Fibroblast of villous mesenchyme (primary cell): ENCODE measurements at regions not wholly inside any gene's neighbourhood (a gene's known extent, or its start where the extent isn't known, plus 50 kb on each side); places are given as distances from the start of the nearest gene placed in this dataset.

Source experiments
- DNase-seq: peaks from one replicate; pipeline ENCODE4 v3.0.0-alpha.2; 2010; ENCODE audit warnings: low read depth
- H3K4me3 ChIP-seq: 2 replicates; pipeline ENCODE4 v1.5.1; 2011; ENCODE audit warnings: low read depth, mild to moderate bottlenecking, low read length
- TF ChIP-seq, protein P1 (sequence below): IDR thresholded peaks from 2 replicates; pipeline ENCODE4 v1.5.1; 2012; ENCODE audit warnings: low read depth, mild to moderate bottlenecking, low read length; ENCODE audit not compliant: insufficient read depth

DNA sequence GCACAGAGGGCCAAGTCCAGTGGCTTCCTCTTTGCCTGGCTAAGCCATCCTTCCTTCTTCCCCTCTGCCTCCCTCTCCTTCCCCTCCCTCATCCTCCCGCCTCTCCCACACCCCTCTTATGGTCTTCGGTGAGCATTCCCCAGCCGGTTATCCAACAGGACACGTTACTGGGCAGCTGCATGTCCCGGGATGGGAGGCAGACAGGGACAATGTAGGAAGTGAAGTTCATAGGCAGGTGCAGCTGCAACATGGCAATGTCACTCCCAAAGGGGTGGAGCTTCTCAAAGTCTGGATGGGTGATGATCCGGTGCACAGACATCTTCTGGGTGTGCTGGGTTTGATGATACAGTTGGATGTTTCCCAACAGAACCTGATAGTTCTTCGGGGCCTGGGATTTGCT is 71.4 kb upstream of the SPTLC1 start:
- no peak overlapping the region for H3K4me3 ChIP-seq
- DNase-seq = no peak
- TF ChIP-seq, protein P1, sequence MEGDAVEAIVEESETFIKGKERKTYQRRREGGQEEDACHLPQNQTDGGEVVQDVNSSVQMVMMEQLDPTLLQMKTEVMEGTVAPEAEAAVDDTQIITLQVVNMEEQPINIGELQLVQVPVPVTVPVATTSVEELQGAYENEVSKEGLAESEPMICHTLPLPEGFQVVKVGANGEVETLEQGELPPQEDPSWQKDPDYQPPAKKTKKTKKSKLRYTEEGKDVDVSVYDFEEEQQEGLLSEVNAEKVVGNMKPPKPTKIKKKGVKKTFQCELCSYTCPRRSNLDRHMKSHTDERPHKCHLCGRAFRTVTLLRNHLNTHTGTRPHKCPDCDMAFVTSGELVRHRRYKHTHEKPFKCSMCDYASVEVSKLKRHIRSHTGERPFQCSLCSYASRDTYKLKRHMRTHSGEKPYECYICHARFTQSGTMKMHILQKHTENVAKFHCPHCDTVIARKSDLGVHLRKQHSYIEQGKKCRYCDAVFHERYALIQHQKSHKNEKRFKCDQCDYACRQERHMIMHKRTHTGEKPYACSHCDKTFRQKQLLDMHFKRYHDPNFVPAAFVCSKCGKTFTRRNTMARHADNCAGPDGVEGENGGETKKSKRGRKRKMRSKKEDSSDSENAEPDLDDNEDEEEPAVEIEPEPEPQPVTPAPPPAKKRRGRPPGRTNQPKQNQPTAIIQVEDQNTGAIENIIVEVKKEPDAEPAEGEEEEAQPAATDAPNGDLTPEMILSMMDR = no peak

DNA sequence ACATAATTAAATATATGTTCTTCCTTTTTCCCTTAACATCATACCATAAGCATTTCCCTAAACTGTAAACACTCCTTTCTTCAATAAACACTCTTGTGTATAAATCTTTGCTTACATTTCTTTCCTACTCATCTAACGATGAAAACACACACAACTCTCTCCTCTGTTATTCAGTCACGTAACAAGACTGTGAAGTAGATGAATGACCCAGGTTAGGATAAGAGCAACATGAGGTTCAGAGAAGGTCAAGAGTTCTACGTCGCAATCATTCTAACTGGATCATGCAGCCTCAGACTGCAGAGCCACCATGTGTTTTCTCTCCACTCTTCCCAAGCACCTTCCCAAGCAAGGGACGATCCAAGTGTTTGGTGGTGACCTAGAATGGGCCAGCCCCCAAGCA is 70.5 kb upstream of the SPTLC1 start:
- H3K4me3 ChIP-seq = no peak overlapping the region
- TF ChIP-seq, protein P1 = no peak
- DNase-seq = no peak

DNA sequence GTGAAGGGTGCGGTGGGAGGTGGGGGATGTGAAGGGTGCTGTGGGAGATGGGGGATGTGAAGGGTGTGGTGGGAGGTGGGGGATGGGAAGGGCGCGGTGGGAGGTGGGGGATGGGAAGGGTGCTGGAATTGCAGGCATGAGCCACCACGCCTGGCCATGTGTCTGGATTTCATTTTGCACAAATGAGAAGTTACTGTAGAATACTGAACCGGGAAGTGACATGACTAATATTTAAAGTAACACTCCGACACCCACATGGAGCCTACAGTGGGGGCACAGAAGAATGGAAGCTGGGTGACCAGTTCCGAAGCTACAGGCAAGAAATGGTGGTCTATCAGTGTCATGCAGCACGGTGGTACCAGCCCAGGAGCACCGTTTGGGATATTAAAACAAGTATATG is 69.9 kb upstream of the SPTLC1 start:
- H3K4me3 ChIP-seq = no peak overlapping the region
- TF ChIP-seq, protein P1 = no peak
- DNase-seq = no peak

DNA sequence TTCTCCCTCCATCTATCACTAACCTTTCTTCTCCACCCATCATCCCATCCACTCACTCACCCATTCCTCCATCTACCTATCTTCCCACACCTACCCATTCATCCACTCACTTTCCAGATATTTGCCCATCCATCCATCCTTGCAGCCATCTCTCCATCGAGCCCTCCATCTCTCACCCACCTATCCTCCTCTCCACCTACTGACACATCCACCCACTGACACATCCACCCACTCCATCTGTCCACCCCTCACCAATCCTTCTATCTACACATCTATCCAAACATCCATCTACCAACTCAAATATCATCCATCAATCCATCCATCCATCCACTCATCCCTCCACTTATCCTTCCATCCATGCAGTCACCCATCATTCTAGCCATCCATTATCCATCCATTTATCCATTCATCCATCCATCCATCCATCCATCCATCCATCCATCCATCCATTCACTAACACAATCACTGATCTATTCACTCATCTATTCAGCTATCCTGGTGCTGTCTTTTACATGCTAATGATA is 68.9 kb upstream of the SPTLC1 start:
- TF ChIP-seq, protein P1 = no peak
- no peak for DNase-seq
- H3K4me3 ChIP-seq = no peak overlapping the region

DNA sequence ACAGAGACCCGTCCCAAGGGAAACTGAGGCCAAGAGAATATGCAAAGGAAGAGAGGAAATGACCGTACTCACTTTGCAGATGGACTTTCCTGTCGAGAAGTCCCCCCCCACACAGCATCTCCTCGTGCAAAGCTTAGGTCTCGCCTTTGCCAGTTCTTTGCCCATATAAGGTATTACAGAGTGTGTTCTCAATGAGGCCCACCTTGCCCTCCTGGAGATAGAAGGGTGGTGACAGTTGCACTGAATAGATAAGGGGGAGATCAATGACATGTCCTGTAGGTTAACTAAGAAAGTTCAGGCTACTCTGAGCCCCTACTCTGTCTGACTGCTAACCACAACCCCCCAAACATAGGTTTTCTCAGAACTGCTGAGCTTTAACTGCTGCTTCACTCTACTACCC is 68.2 kb upstream of the SPTLC1 start:
- TF ChIP-seq, protein P1 = no peak
- no peak overlapping the region for H3K4me3 ChIP-seq
- no peak for DNase-seq

DNA sequence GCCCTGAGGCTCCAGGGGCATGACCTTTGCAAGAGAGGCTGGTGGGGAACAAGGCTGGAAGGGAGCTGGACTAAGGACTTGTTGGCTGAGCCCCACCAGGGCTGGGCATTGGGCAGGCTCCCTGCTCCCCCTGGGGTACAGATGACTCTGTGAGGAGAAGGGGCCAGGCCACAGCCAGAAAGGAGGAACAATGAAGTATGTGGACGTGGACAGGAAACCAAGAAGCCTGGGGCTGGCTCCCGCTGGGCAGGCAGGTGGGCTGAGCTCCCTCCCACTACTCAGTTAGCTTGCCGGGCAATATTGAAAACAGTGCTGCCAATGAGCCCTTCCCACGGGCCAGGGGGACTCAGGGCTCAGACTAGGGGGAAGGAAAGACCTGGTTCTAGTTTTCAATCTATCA is 66.1 kb upstream of the SPTLC1 start:
- H3K4me3 ChIP-seq = no peak overlapping the region
- TF ChIP-seq, protein P1 = no peak
- no peak for DNase-seq

DNA sequence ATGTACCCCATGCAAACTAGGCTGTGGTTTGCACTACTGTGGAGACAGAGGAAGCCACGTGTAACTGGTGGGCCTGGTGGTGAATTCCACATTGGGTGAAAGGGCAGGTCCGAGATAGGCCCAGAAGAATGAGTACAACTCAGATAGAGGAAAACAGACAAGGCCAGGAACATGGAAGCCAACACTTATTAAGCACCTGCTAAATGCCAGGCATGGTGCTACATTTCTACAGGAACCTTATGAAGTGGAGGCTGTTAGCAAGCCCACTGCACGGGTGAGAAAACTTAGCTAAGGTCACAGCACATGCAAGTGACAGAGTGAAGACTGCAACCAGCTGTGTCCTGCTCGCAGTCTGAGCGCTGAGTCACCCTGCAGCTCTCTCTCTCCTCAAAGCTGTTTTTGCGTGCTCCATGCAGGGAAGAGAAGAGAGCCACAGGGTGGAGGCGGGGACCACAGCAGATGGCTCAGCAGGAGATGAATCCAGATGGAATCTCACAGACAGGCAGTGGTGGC is 65.5 kb upstream of the SPTLC1 start:
- TF ChIP-seq, protein P1 = no peak

More for the DNA sequence above, 65.5 kb upstream of the SPTLC1 start:
- DNase-seq = peak; percentile 84
- no peak overlapping the region for H3K4me3 ChIP-seq
